Lower lobe of right lung (tissue), 2 donors: ENCODE measurements at regions not wholly inside any gene's neighbourhood (a gene's known extent, or its start where the extent isn't known, plus 50 kb on each side); places are given as distances from the start of the nearest gene placed in this dataset.

ENCODE experiments used
- ATAC-seq, 2 donors: fragments of 200-7000 bp; cut with Tn5 transposase; one replicate each; pipeline ENCODE4 v1.9.1; 2020 to 2022; ENCODE audit warnings: mild to moderate bottlenecking in 2 of 2, moderate library complexity in 2 of 2
- DNase-seq: peaks from one replicate; pipeline ENCODE4 v3.0.0-alpha.2; 2020
- H3K27ac ChIP-seq: fragments of 200-600 bp; one replicate; pipeline ENCODE4 v1.8.0; 2022
- H3K27me3 ChIP-seq: fragments of 200-600 bp; one replicate; pipeline ENCODE4 v1.8.0; 2022; ENCODE audit warnings: low read depth
- H3K36me3 ChIP-seq: fragments of 200-600 bp; one replicate; pipeline ENCODE4 v1.8.0; 2022; ENCODE audit warnings: mild to moderate bottlenecking
- H3K4me1 ChIP-seq: fragments of 200-600 bp; one replicate; pipeline ENCODE4 v1.8.0; 2022
- H3K4me3 ChIP-seq: fragments of 200-600 bp; one replicate; pipeline ENCODE4 v1.8.0; 2022; ENCODE audit warnings: mild to moderate bottlenecking
- H3K9me3 ChIP-seq: fragments of 200-600 bp; one replicate; pipeline ENCODE4 v1.8.0; 2022
- intact Hi-C: fragments of 100-400 bp; cut with DNase I; formaldehyde crosslinking; loops from one replicate; pipeline ENCODE4 v1.11.0; 2022
- TF ChIP-seq, protein P1 (sequence below): fragments of 200-600 bp; IDR thresholded peaks from one replicate; pipeline ENCODE4 v1.8.0; 2022; ENCODE audit warnings: antibody characterized with exemption, mild to moderate bottlenecking
- donor health status: DM: no; HTN: yes; CAD: no; lungs with severe emphysema.

DNA sequence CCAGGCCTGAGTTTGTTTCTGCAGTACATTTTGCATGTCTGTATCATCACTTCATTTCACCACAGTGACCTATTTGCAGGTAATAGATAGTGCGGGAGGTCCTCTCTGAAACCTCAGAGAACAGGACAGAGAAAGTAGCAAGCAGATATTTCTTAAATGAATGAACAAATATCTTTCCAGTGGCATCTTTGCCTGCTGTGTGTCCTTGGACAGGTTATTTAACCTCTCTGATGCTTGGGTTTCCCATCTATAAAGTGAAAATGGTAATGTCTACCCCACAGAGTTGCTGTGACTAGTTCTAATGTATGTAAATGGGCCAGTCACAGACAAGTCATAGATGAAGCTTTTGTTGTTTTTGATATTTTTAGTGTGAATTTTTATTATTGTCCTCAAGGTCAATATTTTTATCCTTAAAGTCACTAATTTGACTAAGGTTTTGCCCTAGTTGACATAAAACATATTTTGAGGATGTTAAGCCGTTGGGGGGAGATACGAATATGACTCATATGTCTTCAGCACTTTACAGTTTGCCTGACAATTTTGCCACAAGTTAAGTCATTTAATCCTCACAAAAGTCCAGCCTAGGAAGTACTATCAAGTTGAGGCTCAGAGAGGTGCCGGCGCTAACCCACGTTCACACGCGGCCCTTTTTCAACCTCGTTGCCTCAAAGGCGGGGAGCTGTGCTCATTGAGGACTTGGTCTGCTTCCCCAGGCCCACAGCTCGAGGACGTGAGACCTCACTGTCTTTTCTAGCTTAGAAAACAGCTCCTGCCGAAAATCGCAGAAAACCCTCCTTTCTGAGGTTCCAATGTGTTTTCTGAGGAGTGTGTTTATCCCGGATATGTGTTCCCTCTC is 126.7 kb upstream of the STX18 start:
- TF ChIP-seq, protein P1, sequence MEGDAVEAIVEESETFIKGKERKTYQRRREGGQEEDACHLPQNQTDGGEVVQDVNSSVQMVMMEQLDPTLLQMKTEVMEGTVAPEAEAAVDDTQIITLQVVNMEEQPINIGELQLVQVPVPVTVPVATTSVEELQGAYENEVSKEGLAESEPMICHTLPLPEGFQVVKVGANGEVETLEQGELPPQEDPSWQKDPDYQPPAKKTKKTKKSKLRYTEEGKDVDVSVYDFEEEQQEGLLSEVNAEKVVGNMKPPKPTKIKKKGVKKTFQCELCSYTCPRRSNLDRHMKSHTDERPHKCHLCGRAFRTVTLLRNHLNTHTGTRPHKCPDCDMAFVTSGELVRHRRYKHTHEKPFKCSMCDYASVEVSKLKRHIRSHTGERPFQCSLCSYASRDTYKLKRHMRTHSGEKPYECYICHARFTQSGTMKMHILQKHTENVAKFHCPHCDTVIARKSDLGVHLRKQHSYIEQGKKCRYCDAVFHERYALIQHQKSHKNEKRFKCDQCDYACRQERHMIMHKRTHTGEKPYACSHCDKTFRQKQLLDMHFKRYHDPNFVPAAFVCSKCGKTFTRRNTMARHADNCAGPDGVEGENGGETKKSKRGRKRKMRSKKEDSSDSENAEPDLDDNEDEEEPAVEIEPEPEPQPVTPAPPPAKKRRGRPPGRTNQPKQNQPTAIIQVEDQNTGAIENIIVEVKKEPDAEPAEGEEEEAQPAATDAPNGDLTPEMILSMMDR: no peak
- Histone ChIP-seq H3K36me3 (no peaks in the 10 kb centered on the region), H3K4me1 (no peaks in the 10 kb centered on the region), H3K27ac (no peak overlapping the region), H3K4me3 (no peak overlapping the region), H3K27me3 (no peaks in the 10 kb centered on the region), H3K9me3 (no peaks in the 10 kb centered on the region)
- ATAC-seq: no peak
- no peak for DNase-seq
- intact Hi-C loops: no loop called here

DNA sequence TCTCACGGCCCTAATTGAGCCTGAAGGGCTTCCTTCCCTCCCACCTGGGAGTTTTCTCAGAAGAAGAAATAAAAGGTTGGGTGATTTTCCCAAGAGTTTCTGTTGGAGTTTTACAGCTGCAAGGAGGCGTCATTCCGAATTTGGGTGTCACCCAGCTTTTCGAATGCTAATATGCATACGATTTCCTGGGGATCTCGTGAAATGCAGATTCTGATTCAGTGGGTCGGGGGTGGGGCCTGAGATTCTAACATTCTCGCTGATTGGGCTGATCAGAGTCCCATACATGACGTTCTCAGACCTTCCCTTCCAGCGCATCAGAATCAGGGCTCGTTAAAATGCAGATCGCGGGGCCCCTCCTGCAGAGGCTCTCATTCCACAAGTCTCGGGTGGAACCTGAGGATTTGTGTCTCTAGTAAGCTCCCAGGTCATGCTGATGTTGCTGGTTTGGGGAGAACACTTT is 125.8 kb upstream of the STX18 start:
- intact Hi-C loops: no loop called here
- H3K4me1 ChIP-seq: no peaks in the 10 kb centered on the region
- no peaks in the 10 kb centered on the region for H3K27me3 ChIP-seq
- no peak overlapping the region for H3K4me3 ChIP-seq
- no peak for DNase-seq
- no peak overlapping the region for H3K27ac ChIP-seq
- TF ChIP-seq, protein P1: no peak
- ATAC-seq: no peak
- H3K36me3 ChIP-seq: no peaks in the 10 kb centered on the region
- no peaks in the 10 kb centered on the region for H3K9me3 ChIP-seq

DNA sequence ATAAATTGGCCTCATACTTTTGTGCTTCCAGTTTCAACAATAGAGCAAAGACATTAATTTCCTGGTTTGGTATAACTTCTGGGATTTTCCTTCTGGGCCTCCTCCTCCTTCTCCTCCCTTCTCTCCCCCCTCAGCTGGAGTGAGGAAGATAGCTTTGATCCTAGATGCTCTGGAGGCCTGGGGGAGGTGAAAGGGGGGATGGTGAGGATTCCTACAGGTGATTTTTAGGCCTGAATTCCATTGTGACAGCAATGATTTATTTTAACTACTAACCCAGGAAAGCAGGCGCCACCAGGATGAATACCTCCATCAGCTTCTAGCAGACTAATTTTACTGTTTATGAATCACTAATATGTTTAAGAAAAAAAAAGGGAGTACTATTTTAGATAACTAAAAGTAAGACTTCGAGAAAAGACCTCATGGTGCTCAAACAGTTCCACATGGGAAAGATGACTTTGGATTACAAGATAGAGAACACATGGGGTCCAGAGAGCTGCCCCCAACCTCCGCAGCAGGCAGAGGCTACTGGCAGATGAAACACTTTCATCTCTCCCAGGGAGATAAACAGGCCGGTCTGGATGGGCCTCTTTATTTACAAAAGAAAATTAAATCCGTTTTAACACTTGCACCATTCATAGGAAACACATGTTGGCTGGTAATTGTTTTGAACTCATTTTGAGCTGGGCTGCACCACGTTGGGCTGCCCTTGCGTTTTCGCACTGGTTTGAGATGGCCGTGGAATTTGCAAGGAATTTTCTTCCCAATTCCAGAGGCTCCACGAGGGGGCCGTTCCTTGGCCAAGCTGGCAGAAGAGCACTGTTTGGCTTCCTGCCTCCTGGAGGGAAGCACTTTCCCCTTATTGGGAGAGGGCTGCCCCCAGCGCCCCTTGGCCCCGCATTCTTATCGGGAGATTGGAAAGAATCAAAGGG is 125.1 kb upstream of the STX18 start:
- ATAC-seq: no peak
- no peaks in the 10 kb centered on the region for H3K4me1 ChIP-seq
- no peaks in the 10 kb centered on the region for H3K36me3 ChIP-seq
- no peak overlapping the region for H3K27ac ChIP-seq
- no peaks in the 10 kb centered on the region for H3K27me3 ChIP-seq
- TF ChIP-seq, protein P1: no peak
- H3K4me3 ChIP-seq: no peak overlapping the region
- DNase-seq: no peak
- intact Hi-C loops: no loop called here
- H3K9me3 ChIP-seq: no peaks in the 10 kb centered on the region

DNA sequence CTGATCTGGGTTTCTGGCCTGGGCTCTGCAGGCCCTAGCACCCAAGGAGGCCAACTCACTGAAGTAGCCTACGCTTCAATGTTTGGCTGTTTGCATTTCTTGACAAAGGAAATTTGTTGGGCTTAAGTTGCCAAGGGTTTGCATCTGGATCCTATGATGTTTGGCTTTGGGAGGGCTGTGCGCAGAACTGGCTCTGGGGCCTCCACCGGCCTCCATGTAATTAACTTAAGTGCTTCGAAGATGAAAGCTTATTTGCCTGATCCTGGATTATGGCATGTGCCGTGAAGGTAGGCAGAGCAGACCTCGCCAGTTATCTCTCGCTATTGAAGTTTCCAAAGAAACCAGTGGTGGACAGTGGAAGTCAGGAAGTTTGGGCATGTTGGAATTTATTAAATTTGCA is 124.3 kb upstream of the STX18 start:
- no peak for ATAC-seq
- H3K4me1 ChIP-seq: no peaks in the 10 kb centered on the region
- H3K36me3 ChIP-seq: no peaks in the 10 kb centered on the region
- DNase-seq: no peak
- no peaks in the 10 kb centered on the region for H3K27me3 ChIP-seq
- intact Hi-C loops: no loop called here
- no peaks in the 10 kb centered on the region for H3K9me3 ChIP-seq
- TF ChIP-seq, protein P1: no peak
- no peak overlapping the region for H3K4me3 ChIP-seq
- no peak overlapping the region for H3K27ac ChIP-seq

DNA sequence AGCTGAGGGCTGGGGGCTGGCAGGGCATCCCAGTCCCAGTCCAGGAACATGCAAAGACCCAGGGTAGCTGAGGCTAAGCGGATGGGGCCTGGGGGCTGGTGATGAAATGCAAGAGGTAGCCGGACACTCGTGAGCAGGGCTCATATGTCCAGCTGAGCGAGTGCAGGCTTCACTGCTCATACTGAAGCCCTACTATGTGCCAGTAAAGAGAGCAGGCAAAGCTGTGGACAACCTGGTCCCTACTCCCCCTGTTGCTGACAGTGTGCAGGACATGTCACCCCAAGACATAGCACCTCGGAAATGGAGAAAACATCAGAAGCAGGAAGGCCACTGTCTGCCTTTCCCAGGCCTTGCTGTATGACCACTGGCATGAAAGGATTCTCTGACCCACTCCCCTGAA is 122.4 kb upstream of the STX18 start:
- TF ChIP-seq, protein P1: no peak
- Histone ChIP-seq H3K4me3 (no peak overlapping the region), H3K9me3 (no peaks in the 10 kb centered on the region), H3K4me1 (no peaks in the 10 kb centered on the region), H3K27me3 (no peaks in the 10 kb centered on the region), H3K27ac (no peak overlapping the region), H3K36me3 (no peaks in the 10 kb centered on the region)
- no peak for DNase-seq
- ATAC-seq: no peak
- intact Hi-C loops: no loop called here
